Suppressor macrophage treated with lipopolysaccharide for 1 hour (primary cell): ENCODE measurements at regions not wholly inside any gene's neighbourhood (a gene's known extent, or its start where the extent isn't known, plus 50 kb on each side); places are given as distances from the start of the nearest gene placed in this dataset.
"Not testable (repeated sequence)": the region's sequence is repeated elsewhere in the genome, so short reads cannot be mapped to it uniquely, and the experiment has no call there.

Experiments
- DNase-seq, 3 donors: peaks; one replicate each; pipeline ENCODE4 v3.0.0-alpha.2; 2020 to 2022

DNA sequence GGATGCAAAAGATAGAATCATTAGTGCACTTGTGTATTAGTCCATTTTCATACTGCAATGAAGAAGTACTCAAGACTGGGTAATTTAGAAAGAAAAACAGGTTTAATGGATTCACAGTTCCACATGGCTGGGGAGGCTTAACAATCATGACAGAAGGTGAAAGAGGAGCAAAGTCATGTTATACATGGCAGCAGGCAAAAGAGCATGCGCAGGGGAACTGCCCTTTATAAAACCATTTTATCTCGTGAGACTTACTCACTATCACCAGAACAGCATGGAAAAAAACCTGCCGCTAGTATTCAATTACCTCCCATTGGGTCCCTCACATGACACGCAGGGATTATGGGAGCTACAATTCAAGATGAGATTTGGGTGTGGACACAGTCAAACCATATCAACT, 129.4 kb downstream of the SCG2 start:
- no peak for DNase-seq

DNA sequence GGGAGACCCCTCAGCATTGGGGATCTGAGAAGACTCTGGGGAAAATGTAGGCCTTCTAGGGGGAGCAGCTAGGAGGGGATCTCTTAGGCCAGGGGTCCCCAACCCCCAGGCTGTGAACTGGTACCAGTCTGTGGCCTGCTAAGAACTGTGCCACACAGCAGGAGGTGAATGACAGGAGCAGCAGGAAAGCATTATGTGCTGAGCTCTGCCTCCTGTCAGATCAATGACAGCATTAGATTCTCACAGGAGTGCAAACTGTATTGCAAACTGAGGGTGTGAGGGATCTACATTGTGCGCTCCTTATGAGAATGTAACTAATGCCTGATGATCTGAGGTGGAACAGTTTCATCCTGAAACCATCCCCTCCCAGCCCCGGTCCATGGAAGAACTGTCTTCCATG, 127.3 kb downstream of the SCG2 start:
- no peak for DNase-seq

DNA sequence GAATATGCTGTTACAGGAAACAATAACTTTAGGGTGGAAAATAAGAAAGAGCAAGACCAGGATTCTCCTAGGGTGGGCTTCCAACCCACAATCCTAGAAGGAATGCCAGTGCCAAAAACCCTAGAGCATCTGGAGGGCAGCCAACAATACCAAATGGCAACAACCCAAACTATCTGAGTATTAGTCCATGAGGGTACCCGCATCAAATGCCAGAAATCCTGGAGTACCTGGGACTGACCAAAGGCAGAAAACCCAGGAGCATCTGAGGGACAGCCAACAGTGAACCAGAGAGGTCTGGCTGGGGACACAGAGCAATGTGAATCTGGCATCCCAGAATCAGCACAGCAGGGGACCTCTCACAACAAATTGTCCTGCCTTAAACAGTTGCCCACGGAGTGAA, 126.3 kb downstream of the SCG2 start:
- no peak for DNase-seq

DNA sequence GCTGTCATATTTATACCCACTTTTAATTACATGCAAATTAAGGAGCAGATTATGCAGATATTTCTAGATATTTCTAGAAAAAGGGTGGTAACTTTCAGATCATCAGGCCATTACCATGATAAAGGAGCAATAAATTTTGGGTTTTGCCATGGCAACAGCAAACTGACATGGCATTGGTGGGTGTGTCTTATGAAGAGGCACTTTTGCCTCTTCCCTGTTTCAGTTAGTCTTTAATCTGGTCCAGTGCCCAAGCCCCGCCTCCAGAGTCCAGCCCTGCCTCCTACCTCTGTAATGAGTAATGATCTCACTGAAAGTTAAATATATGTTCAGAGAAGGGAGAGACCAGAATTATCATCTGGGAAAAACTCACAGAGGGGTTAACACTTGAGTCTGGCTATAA, 124.8 kb downstream of the SCG2 start:
- no peak for DNase-seq

DNA sequence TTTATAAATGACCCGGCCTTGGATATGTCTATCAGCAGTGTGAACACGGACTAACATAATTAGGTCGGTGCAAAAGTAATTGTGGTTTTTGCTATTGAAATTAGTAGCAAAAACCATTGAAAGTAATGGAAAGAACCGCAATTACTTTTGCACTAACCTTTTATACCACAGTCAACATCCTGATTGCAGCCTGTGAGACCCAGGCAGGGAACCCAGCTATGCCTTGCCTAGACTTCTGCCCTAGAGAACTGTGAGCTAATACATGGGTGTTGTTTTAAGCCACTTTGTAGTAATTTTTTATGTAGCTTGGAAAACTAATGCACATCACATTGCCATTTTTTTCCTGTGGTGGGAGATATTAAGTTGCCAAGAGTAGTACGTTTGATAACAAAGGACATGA, 120.7 kb downstream of the SCG2 start:
- no peak for DNase-seq

DNA sequence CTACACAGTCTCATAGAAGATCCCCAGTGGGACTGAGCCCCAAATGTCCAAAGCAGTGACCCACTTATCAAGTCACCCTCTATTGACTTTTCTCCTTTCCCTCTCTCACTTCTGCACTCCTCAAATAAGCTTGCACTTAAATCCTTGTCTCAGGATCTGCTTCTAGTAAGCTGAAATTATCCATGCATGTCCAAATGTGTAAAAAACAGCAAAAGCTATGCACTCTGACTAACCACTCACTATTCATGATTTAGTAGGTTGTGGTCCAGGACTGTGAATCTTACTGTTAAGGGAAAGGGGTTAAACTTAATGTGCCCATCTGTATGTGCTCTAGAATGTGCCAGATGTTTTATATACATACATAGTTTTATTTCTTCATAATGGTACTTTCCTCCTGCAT, 115.4 kb downstream of the SCG2 start:
- no peak for DNase-seq

DNA sequence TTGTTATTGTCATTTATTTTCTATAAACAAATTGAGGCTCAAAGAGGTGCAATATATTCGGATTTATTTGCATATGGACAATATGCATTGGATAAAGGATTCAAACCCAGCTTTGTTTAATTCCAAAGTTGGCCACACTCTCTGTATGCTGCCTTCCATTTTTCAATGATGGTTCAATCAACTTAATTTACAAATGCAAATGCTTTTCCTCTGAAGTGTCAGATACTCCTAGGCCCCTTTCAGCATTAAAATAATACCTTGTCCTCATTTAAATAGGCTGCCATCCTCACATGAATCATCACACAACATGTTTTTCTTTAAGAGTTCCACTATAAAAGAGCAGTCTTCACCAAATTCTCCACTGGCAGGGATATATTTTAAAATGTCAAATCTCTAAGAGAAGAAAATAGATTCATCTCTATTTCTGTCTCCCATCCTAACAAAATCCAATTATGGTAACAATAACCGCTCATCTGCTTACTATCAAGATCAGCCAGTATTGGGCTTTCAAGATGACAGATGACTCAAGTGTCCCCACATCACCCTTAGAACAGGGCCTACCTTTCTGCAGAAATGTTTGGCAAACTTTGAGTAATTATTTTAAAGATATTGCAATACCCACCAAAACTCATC, 114.8 kb downstream of the SCG2 start:
- no peak for DNase-seq

DNA sequence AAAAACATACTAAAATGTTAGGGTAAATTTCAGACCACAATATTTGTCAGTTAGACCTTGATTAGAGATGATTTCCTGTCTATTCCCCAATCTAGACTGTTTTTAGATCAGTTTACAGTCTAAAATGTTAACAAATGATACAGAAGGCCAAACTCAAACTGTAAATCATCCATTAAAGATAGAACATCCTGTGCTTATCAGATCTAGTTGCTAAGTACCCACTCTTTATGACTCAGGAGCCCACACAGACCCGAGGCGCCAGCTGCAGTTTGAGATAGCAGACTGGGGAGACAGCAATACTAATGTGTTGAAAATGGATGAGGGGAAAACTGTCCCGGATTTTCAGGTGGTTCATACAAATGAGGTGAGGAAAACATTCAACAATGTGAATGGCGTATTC, 113.3 kb downstream of the SCG2 start:
- DNase-seq: no peak

DNA sequence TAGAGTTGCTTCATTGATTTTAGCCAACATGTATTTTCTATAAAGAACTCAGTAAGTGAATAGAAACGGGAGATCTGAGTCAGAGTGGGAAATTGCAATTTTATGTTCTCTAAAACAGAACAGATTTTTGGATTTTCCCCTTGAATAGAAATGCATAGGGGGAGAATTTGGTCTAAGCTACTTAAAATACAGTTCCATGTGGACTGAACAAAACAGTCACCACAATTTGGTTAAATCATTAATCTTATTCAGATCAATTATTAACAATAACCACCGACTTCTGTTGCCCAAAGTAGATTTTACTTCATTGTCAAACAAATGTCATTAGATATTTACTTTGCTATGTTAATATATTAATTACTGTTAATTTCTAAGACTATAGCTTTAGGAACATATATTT, 107.7 kb downstream of the SCG2 start:
- no peak for DNase-seq

DNA sequence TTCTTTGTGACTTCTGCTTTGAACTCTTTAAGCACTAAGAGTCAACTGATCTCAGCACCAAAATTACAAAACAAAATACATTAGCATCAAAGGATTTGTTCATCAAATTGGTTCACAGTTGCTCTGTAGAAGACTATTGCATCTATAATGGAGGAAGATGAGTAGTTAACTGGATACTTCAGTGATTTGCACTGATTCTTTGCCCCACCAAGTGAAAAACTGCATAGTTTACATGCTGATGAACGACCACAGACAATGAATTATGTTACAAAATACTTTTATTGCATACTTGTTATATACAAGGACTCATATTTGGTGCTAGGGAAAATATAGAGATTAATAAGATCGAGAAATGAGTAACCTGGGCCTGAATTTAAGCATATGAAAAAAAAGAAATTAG, 107.2 kb downstream of the SCG2 start:
- no peak for DNase-seq

DNA sequence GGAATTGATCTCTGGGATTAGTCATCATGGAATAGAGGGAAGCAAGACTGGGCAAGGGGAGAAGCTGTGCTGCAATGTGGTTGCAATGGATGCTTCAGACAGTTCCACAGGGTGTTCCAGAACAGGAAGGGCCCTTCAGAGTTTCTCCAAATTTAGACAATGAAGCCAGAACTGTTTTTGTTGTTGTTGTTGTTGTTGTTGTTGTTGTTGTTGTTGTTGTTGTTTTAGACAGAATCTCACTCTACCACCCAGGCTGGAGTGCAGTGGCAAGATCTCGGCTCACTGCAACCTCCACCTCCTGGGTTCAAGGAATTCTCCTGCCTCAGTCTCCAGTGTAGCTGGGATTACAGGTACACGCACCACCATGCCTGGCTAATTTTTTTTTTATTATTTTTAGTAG, 105.3 kb downstream of the SCG2 start:
- not testable (repeated sequence) for DNase-seq

DNA sequence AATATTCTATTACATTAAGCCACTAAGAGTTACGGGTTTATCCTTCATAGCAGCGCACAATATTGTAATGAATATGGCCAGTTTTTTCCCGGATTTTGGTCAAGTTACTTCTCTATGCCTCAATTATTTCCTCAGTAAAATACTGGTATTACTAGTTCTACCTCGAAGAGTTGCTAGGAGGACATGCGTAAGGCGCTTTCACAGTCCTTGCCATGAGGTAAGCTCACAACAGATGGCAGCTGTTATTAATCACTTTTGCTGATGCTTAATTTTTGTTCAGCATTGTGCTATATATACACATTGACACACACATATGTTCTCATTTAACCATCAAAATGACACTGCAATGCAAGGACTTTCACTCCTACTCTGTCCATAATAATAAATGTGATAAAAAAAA, 101.5 kb downstream of the SCG2 start:
- no peak for DNase-seq

DNA sequence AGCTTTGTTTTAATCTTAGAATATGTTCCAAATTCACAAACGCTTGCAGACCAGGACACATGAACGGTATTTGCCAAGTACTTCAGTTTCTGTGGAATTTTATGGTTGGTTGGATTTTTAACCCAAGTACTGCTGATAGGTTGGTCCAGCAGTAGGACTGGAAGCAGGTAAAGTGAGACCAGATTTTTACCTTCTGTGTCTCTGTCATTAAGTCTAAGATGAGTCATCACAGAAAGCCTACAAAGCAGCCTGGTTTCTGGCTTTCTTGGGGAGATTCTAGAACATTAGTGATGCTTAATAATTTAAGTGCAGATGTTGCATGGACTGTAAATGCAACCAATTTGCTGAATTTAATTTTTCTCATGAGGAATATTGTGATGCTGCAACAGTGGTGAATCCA, 100.5 kb downstream of the SCG2 start:
- DNase-seq: no peak

DNA sequence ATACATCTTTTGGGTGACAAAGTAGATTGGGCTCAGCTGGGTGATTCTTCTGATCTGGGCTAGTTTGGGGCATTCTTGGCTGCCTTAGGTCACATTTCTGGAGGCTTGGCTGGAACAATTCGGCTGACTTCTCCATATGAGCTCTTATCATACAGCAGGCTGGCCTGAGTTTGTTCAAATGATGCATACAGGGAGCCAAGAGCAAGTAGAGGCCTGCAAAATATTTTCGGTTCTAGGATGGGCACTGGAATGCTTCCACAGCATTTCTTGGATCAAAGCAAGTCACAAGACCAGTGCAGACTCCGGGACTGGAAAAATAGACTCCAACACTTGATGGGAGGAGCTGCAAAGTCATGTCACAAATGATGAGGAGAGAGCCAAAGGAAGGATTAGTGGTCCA, 98.4 kb downstream of the SCG2 start:
- no peak for DNase-seq

DNA sequence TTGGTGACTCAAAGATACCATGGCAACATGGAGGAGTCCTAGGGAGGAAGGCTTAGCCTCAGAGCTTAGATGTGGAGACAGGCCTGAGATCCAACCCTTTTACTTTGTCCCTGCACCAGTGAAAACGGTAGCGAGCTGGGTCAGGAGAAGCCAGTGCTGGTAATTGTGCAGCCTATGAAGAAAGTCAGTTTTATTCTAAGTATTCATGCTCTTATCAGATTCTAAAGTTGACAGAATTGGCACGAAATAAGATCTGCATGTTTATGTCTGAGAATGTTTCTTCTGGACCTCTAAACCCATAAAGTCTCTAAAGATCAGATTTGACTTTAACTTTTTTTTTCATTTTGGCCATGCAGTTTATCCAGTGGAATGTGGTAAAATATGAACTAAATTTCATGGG, 93.8 kb downstream of the SCG2 start:
- DNase-seq: no peak

DNA sequence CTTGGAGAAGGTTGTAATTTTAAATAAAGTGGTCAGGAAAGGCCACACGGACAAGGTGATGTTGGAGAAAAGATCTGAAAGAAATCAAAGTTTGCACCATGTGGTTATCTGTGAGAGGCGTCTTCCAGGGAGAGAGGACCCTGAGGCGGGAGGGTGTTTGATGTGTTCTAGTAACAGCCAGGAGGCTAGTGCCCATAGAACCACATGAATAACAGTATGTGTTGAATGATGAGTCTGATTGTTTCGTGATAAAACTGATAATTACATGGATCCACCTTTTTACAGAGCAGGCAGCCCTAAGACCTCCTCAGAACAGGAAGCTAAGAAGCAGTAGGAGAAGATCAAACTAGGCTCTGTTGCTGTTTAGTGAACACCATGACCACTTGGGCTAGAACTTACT, 91.4 kb downstream of the SCG2 start:
- no peak for DNase-seq

DNA sequence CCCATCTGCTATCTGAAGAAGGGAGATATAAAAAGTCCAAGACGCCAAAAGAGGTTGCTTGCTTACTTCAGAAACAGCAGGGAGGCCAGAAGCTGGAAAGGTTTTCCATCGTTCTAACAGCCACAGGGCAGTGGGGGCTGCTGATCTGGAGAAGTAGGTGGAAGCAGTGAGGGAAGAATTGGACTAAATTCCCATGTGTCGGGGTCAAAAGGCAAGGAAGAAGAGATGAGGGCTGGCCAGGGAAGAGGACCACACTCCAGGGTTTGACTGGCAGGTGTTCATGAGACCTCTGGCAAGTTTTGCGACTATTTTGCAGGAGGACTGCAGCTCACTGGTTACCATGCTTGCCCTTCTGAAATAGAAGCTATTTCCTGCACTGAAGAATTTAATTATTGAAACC, 91.0 kb downstream of the SCG2 start:
- DNase-seq: no peak

DNA sequence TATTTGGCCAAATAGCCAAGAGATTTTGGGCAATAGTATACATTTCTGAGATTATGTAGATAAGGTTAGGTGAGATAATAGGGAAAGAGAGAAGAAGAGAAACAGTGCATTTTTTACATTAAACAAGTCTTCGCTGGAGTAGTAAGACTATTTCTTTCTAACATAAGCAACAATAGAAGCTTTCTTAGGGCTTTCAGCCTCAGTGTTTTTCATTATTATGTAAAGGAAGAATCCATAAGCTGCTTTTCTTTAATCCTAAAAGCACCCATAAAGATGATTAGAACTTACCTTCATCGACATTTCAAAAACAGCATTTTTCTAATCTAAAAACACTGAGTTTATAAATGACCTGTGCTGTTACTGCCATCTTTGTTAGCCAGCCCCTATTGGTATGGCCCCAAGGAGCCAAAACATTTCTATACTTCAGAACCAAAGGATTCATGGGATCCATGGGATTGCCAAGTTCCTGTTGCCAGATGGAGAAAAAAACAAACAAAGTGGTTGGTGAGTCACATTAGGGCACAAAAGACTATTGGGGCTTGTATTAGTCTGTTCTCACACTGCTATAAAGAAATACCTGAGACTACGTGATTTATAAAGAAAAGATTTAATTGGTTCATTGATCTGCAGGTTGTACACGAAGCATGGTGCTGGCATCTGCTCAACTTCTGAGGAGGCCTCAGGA, 88.2 kb downstream of the SCG2 start:
- DNase-seq: no peak

DNA sequence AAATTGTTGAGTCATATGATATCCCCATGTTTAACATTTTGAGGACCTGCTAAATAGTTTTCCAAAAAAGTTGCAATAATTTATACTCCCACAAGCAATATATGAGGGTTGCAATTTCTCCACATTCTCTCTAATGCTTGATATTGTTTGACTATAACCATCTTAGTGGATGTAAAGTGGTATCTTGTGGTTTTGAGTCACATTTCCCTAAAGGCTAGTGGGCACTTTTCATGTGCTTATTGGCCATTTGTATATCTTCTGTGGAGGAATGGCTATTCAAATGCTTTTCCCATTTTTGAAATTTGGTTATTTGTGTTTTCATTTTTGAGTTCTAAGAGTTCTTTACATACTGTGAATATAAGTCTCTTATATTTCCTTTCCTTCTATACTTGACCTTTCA, 82.7 kb downstream of the SCG2 start:
- DNase-seq: no peak

DNA sequence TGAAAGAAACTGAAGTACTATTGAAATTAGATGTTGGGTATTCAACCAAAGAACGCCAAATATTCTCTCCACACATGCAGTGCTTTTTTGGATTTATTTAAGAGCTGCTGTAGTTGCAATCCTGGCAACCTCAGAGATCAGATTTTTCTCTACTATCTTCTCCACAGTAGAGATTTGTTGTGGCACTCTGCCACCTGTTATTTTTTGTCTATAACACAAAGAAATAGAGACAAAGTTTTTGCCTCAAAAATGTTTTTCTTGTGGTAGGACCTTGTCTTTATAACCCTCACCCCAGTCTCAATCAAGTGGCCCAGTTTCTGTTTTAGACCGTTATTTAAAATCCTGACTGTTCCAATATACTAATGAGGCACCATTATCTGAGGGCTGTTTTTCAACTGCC, 79.4 kb downstream of the SCG2 start:
- no peak for DNase-seq

DNA sequence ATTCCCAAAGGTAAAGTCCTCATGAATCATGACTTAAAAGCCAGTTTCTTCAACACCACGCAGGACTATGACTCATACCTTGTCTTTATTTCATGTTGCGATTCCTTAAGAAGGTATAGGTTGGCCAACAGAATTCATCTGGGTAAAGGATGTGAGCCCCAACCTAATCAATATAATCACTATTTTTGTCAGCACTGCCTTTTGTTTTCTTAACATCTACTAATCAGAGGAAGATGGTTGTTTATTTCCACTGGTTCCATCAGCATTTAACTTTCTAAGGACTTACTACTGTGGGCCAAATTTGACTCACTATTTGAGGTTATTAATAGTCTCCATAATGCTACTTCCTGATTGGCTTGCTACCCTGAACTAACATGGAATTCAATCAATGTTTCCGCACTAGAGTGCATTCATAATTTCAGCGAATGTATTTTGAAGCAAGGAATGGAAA, 78.6 kb downstream of the SCG2 start:
- DNase-seq: no peak

DNA sequence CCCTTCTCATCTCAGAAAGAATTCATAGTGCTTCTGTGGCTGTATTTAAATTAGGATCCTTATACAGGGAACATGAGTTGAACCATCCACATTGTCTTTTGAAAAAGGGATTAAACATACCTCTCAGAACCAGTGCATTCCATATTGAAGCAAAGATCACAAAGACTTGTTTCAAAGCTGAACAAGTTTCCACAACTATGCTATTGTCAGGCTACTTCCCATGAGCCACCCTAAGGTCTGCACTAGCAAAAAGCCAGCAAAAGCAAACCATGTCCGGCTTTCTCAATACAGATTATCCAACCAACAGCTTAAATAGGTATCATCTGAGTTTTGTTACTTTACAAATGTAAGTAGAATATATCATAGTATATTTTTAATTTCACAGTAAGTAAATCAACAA, 78.1 kb downstream of the SCG2 start:
- DNase-seq: no peak

DNA sequence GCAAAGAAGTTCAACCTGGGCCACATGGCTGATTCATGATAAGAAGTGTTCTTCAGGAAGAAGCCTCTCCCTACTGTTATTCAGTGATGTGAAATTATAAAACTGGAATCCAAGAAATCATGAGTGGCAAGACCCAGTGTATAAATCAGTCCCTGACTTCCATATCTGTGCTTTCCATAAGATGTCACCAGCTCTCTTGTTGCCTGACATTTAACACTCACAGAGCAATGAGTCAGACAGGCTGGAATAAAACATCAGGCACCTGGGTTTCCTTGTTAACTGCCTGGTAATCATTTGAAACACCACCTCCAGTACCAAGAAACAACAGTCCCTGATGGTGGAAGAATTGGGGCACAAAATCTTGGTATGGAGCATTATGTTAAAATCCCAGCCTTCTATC, 76.1 kb downstream of the SCG2 start:
- no peak for DNase-seq

DNA sequence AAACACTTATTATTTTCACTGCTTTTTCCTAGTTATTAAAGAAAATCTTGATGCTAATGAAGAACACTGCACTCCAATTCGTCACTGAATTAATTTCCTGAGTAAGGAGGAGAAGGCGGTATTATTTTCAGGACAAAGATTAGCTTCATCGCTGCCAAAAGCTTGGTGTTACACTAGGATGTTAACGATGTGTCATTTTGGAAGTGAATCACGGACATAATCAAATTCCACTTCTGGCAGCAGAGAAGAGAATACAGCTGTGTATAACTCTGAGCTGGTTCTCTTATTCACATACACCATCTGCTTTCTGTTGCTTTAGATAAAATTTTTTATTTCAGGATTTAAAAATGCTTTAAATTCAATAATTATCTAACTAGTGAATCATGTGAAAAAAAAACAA, 74.1 kb downstream of the SCG2 start:
- DNase-seq: no peak

DNA sequence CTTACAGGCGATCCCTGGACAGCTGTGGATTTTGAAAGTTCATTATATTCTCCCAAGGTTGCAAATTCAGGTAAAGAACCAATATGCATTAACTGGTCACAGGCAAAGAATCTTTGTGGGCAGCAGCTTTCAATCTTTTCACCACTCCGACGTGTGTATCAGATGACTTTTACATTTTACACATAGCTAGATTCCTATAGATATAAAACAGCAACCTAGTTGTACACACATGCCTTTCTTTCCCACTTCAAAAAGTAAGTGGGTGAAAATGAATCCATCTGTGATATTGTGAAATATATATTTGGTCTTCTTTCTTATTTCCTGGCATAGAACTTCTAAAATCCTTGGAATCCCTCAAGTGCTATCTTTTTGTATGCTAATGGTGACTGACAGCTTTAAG, 72.5 kb downstream of the SCG2 start:
- DNase-seq: no peak
